ENCODE measurements at regions not wholly inside any gene's neighbourhood (a gene's known extent, or its start where the extent isn't known, plus 50 kb on each side); places are given as distances from the start of the nearest gene placed in this dataset.

DNA sequence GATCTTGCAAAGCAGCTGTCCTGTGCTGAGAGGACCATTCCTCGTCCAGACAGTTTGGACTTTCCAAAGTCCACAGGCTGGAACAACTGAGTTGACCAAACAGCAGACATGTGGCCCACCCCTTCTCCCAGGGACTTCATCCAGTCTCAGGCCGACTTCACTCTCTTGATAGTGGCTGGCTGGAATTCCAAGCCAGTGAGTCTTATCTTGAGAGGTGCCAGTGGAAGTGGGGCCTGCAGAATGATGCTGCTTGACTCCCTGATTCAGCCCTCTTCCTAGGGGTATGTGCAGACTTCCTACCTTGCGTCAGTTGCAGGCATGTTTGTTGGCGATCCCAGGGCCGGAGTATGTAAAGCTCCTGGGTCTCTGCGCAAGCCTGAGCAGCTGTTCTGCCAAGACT is 131.4 kb upstream of the TSLP start:
- Mint-ChIP-seq H3K4me3 (no peak overlapping the region), H3K9me3 (peaks cover 4% of the 10 kb centered on the region), H3K27me3 (ENCODE audit: insufficient read depth) (no peaks in the 10 kb centered on the region), H3K36me3 (ENCODE audit: low read depth) (no peaks in the 10 kb centered on the region), H3K27ac (no peak overlapping the region), H3K4me1 (no peaks in the 10 kb centered on the region)
- Histone ChIP-seq H3K9ac (ENCODE audit: extremely low read depth, low read length, poor library complexity, severe bottlenecking) (no peak overlapping the region), H3K27ac (ENCODE audit: low read depth, low read length) (no peak overlapping the region), H3K9me3 (ENCODE audit: control insufficient read depth, low read length) (no peaks in the 10 kb centered on the region), H3K4me1 (ENCODE audit: control insufficient read depth, insufficient read depth, low read length) (no peaks in the 10 kb centered on the region), H3K27me3 (ENCODE audit: control insufficient read depth, insufficient read depth, low read length, poor library complexity, severe bottlenecking) (no peaks in the 10 kb centered on the region), H3K36me3 (ENCODE audit: control insufficient read depth, insufficient read depth, low read length) (no peaks in the 10 kb centered on the region), H3K4me3 (ENCODE audit: low read length) (no peak overlapping the region)
- TF ChIP-seq, protein P1, sequence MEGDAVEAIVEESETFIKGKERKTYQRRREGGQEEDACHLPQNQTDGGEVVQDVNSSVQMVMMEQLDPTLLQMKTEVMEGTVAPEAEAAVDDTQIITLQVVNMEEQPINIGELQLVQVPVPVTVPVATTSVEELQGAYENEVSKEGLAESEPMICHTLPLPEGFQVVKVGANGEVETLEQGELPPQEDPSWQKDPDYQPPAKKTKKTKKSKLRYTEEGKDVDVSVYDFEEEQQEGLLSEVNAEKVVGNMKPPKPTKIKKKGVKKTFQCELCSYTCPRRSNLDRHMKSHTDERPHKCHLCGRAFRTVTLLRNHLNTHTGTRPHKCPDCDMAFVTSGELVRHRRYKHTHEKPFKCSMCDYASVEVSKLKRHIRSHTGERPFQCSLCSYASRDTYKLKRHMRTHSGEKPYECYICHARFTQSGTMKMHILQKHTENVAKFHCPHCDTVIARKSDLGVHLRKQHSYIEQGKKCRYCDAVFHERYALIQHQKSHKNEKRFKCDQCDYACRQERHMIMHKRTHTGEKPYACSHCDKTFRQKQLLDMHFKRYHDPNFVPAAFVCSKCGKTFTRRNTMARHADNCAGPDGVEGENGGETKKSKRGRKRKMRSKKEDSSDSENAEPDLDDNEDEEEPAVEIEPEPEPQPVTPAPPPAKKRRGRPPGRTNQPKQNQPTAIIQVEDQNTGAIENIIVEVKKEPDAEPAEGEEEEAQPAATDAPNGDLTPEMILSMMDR (conservative IDR thresholded peaks at IDR 0.05) = no peak
- 93 to 100% methylated on average over 1 to 6 of the region's 6 CpGs for WGBS, 2 experiments (ENCODE audit: insufficient coverage in 1 of 2, insufficient read length in 1 of 2)
- no peak for DNase-seq

DNA sequence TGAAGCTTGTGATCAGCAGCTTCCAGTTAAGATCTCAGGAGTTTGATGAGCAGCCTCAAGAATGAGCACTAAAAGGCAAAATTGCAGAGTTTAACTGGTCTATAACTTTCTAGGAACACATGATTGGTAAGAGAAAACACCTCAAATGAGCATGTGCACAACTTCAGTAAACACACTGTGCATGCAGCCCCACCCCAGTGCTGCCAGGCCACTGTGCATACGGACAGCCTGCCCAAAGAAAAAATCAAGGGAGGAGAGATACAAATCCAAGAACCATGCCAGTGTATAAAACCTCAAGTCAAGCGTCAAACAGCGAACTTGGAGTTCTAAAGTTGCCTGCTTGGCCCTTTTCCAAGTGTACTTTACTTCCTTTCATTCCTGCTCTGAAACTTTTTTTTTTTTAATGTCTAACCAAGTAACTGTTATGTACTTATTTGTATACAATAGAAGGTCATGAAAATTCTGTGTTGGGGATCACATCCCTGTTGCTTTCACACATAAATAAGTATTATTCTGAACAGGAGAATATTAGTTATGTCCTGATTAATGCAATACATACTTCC is 125.6 kb upstream of the TSLP start:
- Mint-ChIP-seq H3K9me3 (no peaks in the 10 kb centered on the region), H3K36me3 (ENCODE audit: low read depth) (no peaks in the 10 kb centered on the region), H3K4me1 (no peaks in the 10 kb centered on the region), H3K4me3 (no peak overlapping the region), H3K27me3 (ENCODE audit: insufficient read depth) (no peaks in the 10 kb centered on the region), H3K27ac (no peak overlapping the region)
- Histone ChIP-seq H3K9me3 (ENCODE audit: control insufficient read depth, low read length) (no peaks in the 10 kb centered on the region), H3K9ac (ENCODE audit: extremely low read depth, low read length, poor library complexity, severe bottlenecking) (no peak overlapping the region), H3K4me1 (ENCODE audit: control insufficient read depth, insufficient read depth, low read length) (no peaks in the 10 kb centered on the region), H3K36me3 (ENCODE audit: control insufficient read depth, insufficient read depth, low read length) (no peaks in the 10 kb centered on the region), H3K27me3 (ENCODE audit: control insufficient read depth, insufficient read depth, low read length, poor library complexity, severe bottlenecking) (no peaks in the 10 kb centered on the region), H3K4me3 (ENCODE audit: low read length) (no peak overlapping the region), H3K27ac (ENCODE audit: low read depth, low read length) (no peak overlapping the region)
- WGBS, 2 experiments (ENCODE audit: insufficient coverage in 1 of 2, insufficient read length in 1 of 2) = 87 to 89% methylated on average over 3 of the region's 3 CpGs
- TF ChIP-seq, protein P1 (conservative IDR thresholded peaks at IDR 0.05) = no peak
- no peak for DNase-seq

DNA sequence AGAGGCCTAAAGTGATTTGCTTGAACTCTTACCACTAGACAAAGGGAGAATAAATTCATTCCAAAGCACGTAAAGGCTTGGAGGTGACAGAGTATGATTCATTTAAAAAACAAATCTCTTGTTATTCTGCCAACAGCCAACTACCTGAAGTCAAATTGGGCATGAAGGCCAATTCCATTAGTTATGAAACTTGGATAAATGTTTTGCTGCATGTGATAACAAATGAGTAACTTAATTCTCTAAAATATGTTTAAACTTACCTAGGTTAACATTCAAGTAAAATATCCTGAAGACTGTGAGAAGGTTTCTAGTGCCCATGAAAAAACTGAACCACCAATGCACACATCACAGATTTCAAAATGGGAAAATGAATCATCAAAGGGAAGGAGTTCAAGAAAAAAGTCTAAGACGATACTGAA is 120.1 kb upstream of the TSLP start:
- no peaks in the 10 kb centered on the region for H3K4me1 ChIP-seq (ENCODE audit: control insufficient read depth, insufficient read depth, low read length)
- H3K27ac ChIP-seq (ENCODE audit: low read depth, low read length) = no peak overlapping the region
- no peaks in the 10 kb centered on the region for H3K36me3 ChIP-seq (ENCODE audit: control insufficient read depth, insufficient read depth, low read length)
- Mint-ChIP-seq H3K36me3 (ENCODE audit: low read depth) (no peaks in the 10 kb centered on the region), H3K27ac (no peak overlapping the region), H3K27me3 (ENCODE audit: insufficient read depth) (no peaks in the 10 kb centered on the region), H3K9me3 (no peaks in the 10 kb centered on the region), H3K4me1 (no peaks in the 10 kb centered on the region), H3K4me3 (no peak overlapping the region)
- H3K9me3 ChIP-seq (ENCODE audit: control insufficient read depth, low read length) = no peaks in the 10 kb centered on the region
- no peak overlapping the region for H3K9ac ChIP-seq (ENCODE audit: extremely low read depth, low read length, poor library complexity, severe bottlenecking)
- H3K27me3 ChIP-seq (ENCODE audit: control insufficient read depth, insufficient read depth, low read length, poor library complexity, severe bottlenecking) = no peaks in the 10 kb centered on the region
- WGBS, 2 experiments (ENCODE audit: insufficient coverage in 1 of 2, insufficient read length in 1 of 2) = 79 to 92% methylated on average over 2 of the region's 2 CpGs
- TF ChIP-seq, protein P1 (conservative IDR thresholded peaks at IDR 0.05) = no peak
- DNase-seq = no peak
- H3K4me3 ChIP-seq (ENCODE audit: low read length) = no peak overlapping the region

All from endodermal cell (in vitro differentiated cells).